NCI-H1417 (cell line): ENCODE measurements at regions not wholly inside any gene's neighbourhood (a gene's known extent, or its start where the extent isn't known, plus 50 kb on each side); places are given as distances from the start of the nearest gene placed in this dataset.
"Not testable (repeated sequence)": the region's sequence is repeated elsewhere in the genome, so short reads cannot be mapped to it uniquely, and the experiment has no call there.

Source experiments
- DNase-seq, 3 experiments: peaks; one replicate each; lab custom pipeline; 2025; lab: John Stamatoyannopoulos, UW

DNA sequence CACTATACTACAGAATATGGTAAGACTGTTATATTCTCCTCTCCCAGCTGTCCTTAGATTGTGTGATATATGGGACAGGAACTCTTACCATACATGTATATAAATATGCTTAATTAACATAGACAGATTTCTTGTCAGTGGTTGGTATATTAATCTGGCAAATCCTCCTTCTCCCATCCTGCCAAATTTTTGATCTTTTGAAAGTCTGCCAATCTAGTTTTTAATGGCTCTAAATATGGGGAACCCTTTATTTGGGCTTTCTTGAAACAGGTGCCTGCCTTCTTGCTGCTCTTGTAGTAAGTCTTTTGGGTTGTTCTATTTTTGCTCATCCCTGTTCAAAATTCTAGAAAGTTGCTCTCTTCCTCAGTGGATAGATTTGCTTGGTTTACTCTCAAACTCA is 63.5 kb downstream of the SPATA31D1 start:
- DNase-seq = no peak

GRCh38 chr9:82054264-82055015 is 65.9 kb downstream of the SPATA31D1 start:
- DNase-seq = no peak

- no peak for DNase-seq
Measured at GRCh38 chr9:82057805-82058204, 69.2 kb downstream of the SPATA31D1 start.

- not testable (repeated sequence) for DNase-seq
Measured at GRCh38 chr9:82061801-82062200, 73.2 kb downstream of the SPATA31D1 start.

- DNase-seq = no peak
Measured at GRCh38 chr9:82062245-82062644, 73.7 kb downstream of the SPATA31D1 start.

DNA sequence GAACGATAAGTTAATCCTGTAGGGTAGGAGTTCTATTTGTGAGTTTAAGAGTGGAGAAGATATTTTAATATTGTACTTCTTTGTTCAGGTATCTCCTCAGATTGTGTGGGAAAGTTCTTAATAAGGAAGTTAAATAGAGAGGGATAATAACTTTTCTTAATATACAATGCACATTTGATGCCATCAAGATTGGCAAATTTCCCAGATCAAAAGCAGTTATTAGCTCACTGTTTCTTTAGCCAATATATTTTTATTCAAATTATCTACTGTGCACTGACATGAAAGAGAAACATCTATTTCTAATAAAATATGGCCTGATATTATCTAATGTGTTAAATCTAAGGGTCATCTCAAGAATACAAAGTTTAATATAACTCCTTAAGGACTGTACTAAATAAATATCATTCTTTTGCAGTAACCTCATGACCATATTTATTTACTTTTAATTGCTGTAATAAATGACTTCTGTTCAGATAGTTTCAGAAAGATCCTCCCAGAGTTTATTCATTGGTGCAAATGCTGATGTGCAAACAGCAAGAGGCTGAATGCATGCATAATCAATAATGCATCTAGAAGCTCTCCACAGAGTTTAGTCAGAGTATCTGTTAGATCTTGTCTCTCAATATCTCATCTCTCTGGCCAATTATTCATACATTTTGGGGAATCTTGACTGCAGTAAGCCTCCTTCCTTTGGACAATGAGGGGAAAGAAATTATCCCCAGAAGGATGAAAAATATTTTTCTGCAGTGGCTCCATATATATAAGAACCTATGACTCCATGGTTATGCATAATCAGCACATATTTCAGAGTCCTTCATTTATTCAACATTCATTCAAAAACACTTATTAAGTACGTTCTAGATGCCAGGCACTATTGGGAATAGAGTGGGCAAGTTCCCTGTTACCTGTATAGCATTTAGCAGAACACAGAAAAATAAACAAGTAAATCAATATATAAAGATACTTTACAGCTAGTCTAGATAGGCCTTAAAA is 85.3 kb downstream of the SPATA31D1 start:
- DNase-seq = no peak

- DNase-seq = no peak
Measured at GRCh38 chr9:82080265-82080664, 91.7 kb downstream of the SPATA31D1 start.

- no peak for DNase-seq
Measured at GRCh38 chr9:82081496-82081895, 92.9 kb downstream of the SPATA31D1 start.

- no peak for DNase-seq
Measured at GRCh38 chr9:82082563-82082962, 94.0 kb downstream of the SPATA31D1 start.

DNA sequence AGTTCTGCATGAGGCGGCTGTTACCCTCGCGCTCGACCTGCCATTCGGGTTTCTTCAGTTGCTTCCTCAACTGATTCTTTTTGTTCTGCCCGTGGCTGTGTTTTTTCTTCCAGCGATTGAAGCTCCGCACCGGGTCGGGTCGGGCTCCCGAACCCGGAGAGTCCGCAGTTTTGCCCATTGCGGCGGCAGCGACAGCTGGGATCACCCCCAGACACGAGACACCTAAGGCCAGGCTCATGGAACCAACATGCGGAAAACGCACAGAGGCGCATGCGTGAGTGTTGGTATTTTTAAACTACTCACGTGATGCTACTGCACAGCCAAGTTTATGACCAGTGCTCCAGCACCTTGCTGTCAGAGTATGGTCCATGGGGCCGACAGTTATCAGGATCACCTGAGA is 100.0 kb downstream of the SPATA31D1 start:
- no peak for DNase-seq

GRCh38 chr9:82090046-82090445 is 101.5 kb downstream of the SPATA31D1 start:
- DNase-seq = peak in 2 of 3 experiments; percentile 66 to 92

DNA sequence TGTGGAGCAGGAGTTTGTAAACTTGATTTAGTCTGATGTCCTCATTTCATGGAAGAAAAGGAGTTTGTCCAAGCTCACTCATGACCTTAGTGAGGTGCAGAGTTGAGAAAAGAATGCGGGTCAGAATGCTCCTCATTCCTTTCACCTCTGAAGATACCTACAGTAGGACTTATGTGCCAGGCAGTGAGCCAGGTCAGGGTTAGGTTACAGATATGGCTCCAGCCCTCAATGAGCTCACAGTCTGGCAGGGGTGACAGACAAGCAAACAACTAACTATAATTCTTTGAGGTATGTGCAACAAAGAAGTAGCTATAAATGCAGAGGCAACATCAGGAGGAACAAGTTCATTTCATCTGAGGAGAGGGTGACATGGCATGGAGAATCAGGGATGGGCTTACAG is 102.5 kb downstream of the SPATA31D1 start:
- no peak for DNase-seq

GRCh38 chr9:82091610-82092009 is 103.0 kb downstream of the SPATA31D1 start:
- DNase-seq = no peak

DNA sequence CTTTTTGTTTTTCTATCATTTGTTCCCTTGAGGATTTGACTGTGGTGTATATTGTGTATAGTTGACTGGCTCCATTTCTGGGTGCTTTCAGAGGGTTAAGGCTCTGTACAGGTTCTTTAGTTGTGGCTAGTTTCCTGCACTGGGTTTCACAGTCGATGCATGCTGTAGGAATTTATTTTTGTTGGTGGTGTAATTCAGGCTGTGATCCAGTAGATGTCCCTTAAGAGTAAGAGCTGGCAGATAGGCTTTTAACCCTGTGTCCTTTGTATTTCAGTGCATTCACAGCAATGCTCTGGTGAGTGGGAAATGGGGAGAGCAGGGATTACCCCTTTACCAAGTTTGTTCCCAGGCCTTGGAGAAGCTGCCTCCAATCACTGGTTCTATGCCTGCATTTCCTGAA is 112.9 kb downstream of the SPATA31D1 start:
- DNase-seq = no peak

- no peak for DNase-seq
Measured at GRCh38 chr9:82104252-82104651, 115.7 kb downstream of the SPATA31D1 start.

GRCh38 chr9:82105729-82106128 is 117.2 kb downstream of the SPATA31D1 start:
- DNase-seq = no peak

GRCh38 chr9:82106536-82106935 is 118.0 kb downstream of the SPATA31D1 start:
- DNase-seq = no peak

- no peak for DNase-seq
Measured at GRCh38 chr9:82108474-82108873, 119.9 kb downstream of the SPATA31D1 start.

GRCh38 chr9:82108941-82109340 is 120.4 kb downstream of the SPATA31D1 start:
- DNase-seq = peak in 1 of 3 experiments; percentile 2

DNA sequence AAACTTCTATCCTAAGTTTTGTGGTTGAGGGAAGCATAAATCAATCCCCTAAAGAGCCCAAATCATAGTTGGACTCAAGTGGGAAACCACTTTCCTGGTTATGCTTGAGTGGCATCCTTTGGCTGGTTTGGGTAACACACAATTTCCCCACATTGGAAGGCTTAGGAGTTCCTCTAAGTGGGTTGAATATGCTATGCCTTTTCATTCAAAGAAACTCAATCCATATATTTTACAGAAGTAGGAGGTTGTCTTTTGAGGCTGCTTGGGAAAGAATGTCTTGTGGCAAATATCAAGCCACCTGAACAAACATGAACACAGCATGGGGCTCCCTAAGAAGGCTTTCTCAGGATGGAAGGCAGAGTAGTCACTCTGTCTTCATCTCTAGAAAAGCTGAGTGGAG is 121.1 kb downstream of the SPATA31D1 start:
- DNase-seq = peak in 1 of 3 experiments; percentile 83

DNA sequence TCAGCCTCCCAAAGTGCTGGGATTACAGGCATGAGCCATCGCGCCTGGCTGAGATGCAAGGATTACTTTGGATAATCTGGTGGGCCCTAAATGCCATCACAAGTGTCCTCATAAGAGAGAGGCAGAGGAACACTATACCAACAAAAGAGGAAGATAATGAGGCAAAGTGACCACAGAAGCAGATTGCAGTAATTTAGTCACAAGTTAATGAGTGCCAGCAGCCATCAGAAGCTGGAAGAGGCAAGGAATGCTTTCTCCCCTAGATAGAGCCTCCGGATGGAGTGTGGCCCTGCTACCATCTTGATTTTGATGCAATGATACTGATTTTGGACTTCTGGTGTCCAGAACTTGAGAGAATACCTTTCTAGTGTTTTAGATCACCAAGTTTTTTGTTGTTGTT is 122.3 kb downstream of the SPATA31D1 start:
- DNase-seq = no peak

- no peak for DNase-seq
Measured at GRCh38 chr9:82115331-82115730, 126.8 kb downstream of the SPATA31D1 start.

DNA sequence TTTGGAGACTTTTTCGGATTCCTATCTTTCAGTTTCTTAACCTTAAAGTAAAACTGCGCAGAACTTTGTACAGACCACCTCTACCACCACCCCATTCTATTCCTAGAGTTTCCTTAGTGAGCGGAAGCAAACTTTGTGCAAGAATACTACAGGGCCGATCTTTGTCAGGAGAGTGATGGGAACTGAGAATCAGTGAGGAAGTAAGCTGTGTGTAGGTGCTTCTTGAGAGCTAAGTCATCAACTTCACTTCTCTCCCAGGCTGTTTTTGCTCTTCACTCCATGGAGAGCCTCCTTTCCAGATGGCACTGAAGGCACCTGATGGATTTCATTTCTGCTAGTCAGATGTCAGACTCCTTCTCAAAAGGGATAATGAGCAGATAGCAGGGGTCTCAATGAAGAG is 127.3 kb downstream of the SPATA31D1 start:
- no peak for DNase-seq
